AG20443 (cell line): ENCODE measurements at regions not wholly inside any gene's neighbourhood (a gene's known extent, or its start where the extent isn't known, plus 50 kb on each side); places are given as distances from the start of the nearest gene placed in this dataset.
"Not testable (repeated sequence)": the region's sequence is repeated elsewhere in the genome, so short reads cannot be mapped to it uniquely, and the experiment has no call there.

Experiments
- DNase-seq: peaks from one replicate; pipeline ENCODE4 v3.0.0; 2012; ENCODE audit warnings: low spot score, mixed read lengths

DNA sequence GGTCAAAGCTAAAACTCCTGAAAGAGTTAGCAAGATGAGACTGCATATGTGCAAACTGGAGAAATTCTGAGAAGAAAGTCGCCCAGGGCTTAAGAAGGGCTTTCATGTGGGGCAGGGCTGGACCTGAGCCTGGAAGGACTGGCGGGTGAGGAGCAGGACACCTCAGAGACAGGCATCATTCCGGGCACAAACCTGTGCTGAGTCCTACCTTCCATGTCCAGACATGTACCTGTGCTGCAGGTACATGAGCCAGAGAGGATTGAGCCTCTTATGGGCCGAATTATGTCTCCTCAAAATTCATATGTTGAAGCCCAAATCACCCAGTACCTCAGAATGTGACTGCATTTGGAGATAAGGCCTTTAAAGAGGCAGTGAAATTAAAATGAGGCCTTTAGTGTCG lies 171.0 kb downstream of the QRSL1 start:
- DNase-seq, result no peak

DNA sequence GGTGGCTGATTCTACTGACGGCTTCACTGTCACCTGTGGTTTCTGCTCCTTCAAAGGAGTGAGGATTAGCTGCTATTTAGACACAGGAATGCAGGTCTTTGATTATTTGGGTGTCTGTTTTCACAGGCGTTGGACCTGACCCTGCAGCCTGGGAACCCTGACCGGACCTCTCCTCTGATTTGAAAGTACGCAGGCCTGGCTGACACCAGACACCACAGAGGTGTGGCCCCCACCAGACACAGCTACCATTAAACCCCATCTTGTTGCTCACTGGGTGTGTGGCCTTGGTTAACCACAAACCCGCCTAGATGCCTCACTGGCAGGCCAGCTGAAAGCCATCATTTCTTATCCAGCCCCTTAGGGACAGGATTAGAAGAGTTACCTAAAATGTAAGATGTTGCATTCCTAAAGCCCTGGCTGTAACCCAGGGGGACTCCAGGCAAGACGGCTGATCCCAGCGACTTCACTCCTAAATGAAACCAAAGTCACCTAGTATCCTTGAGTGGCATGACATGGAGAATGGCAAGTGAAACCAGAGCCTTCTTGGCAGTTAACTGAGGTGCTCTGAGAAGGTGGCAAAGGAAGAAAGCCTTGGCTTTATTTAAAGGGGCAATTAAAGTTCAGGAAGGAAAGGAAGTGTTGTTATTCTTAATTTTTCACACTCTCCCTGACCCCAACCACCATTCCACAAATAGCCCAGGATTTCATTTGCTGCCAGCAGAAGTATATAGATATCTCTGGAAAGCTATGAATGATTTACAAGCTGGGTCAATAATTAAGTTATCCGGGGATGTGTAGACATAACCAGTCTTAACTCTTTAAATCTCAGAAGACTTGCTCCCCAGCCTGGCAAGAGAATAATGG lies 169.9 kb downstream of the QRSL1 start:
- DNase-seq, result peak; percentile 71

DNA sequence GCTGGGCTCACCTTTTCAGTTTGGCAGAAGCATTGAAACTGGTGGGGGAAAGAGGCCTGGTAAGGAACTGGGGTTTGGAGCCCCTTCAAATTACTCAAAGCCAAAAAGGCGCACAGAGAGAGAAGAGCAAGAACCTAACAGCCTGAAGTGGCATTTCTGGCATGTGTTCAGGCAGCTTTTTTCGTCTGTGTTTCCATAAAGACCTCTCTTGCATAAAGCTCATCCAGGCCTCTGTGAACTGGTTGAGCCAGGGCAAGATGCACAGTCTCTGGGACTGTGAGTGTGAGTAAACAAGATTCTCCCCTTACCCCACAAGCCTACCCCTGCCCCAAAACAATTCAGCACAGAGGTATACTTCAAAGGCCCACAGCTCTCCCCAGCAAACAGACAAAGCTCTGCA lies 167.8 kb downstream of the QRSL1 start:
- DNase-seq, result no peak

DNA sequence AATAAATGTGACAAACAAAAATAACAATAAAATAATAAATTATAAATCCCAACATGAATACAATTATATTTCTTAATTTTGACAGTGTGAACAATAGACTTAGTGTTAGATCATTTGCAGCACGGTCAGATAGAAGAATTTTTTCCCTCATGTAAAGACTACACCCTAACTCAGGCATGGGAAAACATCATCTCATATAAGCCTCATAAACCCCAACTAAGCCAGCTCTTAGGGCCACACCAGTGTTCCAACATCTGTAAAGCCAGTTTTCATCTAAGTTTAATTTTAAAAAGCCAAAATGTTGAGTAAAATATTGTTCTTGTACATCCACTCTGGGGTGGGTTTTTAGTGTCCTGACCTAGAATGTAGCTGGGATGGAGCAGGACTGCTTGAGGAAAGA lies 167.4 kb downstream of the QRSL1 start:
- no peak for DNase-seq

DNA sequence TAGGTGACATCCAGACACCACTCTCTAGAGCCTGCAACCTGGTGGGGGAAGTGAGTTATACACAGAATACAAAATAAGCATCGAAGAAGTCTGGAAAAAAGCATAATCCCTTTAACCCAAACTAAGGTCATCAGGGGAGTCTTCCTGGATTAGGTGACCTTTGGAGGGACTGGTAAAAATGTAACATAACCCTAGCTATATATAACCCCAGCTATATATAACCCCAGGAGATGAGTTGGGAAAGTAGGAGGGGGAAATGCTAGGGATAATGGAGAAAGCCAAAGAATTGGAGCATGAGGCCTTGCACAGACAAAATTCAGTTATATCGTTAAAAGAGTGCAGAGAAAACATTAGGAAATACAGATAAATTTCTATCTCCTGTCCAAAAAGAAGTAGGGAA lies 164.8 kb downstream of the QRSL1 start:
- DNase-seq, result no peak

DNA sequence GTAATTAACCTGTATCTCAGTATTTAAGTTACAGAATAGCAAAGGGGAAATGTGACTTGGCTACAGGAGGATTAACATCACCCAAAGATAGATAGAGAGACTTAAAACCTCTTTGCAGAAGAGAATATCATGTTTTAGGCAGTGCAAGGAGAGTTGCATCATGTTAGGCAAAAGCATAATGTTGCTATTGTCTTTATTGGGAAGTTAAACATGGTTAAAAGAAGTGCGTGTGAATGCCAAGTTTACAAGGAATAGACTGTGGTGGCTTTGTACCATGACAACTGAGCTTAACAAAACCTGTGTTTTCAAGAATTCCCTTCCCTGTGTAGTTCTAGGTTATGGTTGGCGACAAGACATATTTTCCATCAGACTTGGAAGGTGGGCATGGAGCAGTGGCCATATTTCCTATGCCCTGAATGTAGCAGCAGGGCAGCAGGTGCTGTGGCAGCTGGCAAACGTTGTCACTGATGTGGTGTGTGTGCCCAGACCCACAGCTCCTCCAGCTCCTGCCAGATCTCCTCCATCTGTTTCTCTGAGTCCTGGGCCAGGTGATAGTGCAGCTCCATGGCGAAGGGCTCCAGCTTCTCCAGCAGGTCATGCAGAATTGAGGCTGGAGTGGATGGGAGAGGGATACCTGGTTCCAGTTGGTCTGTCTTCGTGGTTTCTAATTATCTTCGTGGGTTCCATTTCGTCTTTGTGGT lies 163.3 kb downstream of the QRSL1 start:
- no peak for DNase-seq

DNA sequence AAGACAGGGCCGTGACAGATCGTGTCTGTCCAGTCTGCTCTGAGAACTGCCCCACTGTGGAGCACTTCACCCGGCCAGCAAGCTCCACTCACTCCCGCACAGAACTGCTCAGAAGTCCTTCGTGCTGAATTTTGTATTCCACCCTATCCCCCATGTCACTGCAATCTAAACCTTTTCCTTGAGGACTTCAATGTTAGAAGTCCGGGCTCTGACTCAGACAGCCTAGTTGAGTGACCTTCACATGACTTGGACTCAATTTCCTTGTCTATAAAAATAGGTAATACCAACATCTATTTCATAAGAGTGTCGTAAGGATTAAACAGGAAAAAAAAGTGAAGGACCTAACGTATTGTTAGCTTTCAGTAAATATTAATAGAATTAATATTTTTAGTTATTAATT lies 161.6 kb downstream of the QRSL1 start:
- DNase-seq, result no peak

DNA sequence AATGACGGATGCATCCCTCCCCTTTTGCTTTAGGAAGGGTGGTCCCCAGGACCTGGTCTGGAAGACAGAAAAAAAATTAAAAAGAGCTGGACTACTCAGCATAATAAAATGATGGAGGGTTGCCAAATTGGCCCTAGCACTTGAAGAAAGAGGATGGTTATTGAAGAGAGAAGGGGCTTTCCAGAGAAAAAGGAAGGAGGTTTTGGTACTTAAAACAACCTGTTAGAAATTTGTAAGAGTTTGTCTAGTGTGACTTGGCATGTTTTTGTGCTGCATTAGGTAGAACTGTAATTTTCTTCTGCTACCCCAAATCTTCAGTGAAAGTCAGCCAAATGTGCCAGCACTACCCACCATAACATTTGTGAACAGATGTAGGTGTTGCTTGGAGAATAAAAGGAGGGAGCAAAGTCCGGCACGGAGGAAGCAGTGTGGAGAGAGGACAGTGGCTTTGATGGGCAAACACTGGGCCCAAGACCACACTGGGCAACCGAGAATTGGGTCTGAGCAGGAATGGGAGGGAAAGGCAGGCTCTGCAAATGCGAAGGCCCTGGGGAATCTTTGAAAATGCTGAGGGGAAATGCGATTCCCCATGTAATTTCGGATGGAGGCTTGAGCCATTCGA lies 160.9 kb downstream of the QRSL1 start:
- no peak for DNase-seq

DNA sequence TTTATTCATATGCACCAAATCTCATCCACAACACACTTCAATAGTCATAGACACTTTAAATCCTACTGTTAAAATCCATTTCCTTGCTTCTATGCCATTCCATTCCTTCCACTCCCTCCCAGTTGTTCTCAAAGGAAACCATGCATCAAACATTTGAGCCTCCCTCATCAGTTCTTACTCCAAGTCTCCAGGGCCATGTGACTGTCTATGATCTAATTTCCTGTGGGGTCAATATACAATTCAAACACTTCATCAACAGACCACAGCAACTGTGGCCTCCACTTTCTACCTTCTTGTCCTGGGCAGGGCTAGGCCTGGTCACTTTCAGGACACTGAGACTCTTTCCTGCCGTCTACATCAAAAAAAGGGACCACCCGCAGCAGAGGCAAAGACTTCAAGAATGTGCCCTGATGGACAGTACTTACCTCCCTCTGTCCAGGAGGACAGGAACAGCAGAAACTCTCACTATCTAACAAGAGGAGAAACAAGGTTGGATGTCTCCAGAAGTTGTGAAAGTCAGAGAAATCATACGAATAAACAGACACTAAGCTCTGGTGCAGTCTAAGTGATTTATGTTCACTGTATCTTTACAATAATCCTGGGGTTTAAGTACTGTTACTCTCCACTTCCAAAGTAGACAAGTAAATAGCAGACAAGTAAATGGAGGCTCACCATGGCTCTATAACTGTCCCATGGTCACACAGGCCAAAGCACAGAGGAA lies 160.2 kb downstream of the QRSL1 start:
- DNase-seq, result no peak

DNA sequence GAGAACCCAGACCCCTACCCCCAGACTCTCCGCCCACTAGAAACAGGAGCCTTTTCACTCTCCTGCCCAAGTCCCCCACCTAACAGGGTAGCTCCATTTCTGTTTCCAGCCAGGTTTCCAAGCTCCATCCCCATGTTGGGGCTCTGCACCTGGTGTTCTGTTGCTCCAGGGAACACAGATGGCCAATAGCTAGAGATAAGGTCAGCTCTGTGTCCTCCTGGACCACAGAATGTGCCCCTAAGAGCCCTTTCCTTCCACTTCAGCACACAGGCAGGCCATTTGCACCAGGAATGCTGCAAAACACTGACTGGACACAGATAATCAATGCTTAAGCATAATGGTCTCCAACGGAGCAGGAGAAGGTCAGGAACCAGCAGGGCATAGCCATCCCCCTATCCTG lies 159.4 kb downstream of the QRSL1 start:
- no peak for DNase-seq

DNA sequence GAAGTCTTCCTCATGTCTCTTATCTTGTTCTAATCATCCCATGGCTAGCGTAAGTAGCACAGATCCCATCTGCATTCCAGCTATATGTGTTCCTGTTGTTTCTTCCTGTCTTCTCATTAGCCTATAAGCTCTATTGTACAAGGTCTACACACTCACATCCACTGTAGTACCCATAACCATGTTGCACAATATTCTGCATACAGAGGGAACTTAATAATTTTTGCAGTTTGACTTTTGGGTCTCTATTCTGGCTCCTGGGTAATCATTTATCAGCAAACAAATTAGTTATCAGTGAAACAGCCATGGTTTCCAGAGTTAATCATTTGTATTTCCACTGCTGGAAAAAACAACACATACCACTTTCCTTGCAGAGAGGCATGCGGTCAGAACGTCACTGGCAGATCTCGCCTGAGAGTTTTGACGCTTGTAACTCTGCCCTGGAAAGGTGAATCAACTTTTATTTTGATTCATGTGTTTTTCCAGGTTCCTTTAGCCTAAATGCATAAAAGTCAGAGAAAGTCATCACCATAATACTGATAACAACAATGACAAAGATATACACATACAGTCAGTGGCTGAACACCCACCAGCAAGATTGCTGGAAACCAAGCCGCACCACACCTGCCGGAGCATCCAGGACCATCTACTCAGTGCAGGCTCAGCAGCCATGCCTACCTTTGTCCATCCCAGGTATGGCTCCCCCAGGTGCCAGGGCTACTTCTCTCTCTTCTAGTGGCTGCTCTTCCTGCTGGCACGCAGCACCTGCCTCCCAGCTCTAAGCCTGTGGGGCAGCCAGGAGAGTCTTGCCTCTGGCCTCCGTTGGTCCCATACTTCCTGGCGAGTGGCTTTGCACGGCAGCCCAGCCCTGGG lies 158.2 kb downstream of the QRSL1 start:
- DNase-seq, result no peak

DNA sequence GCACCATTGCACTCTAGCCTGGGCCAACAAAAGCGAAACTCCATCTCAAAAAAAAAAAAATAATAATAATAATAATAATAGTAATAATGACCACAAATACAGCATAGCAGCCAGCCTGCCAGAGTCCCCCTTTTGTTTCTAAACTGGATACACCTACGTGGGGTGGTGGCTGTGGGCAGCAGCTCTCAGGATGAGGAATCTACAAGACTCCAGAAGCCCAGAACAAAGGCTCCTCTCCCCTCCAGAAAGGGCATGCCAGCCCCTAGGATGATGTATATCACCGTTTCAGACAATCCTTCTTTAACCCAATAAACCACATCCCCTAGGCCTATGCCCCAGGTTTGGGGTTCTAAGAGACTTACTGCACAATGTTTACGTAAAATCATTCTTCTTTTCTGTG lies 155.9 kb downstream of the QRSL1 start:
- no peak for DNase-seq

DNA sequence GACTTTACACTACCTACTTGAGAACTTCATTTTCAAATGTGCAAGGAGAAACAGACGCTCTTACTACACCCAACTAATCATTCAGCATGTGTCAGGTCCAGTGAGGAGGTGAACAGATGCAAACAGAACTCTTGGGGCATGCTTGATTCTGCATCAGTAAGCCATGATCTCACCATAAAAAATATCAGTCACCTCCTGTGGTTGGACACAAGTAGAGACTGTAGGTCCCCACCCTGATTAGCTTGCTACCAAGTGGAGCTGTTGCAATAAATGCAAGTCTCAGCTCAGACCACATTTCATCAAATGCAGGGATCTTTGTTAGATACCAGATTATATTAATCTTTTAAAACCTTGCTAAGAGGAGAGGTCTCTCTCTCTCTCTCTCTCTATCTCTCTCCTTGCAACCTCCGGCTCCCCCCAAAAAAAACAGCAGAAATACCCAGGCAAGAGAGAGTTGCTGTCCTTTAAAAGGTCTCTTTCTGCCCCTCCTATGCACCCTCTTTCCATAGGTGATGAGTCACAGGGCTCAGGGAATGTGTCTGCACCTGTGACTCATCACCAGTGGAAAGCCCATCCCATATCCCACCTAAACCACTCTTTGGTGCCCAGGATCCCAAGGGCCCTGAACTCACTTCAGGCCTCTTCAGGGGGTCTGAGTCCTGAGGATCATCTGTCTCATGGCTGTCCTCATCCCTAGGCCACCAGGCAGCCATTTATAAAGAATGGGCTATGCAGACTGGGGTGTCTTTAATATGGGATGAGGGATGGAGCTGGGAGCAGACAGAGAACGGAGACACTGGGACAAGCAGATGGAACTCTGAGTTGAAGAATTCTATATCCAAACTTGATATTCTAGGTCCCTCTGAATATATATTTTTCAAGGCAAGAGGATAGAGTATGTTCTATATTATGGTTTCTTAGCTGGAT lies 154.5 kb downstream of the QRSL1 start:
- peak; percentile 30 for DNase-seq

DNA sequence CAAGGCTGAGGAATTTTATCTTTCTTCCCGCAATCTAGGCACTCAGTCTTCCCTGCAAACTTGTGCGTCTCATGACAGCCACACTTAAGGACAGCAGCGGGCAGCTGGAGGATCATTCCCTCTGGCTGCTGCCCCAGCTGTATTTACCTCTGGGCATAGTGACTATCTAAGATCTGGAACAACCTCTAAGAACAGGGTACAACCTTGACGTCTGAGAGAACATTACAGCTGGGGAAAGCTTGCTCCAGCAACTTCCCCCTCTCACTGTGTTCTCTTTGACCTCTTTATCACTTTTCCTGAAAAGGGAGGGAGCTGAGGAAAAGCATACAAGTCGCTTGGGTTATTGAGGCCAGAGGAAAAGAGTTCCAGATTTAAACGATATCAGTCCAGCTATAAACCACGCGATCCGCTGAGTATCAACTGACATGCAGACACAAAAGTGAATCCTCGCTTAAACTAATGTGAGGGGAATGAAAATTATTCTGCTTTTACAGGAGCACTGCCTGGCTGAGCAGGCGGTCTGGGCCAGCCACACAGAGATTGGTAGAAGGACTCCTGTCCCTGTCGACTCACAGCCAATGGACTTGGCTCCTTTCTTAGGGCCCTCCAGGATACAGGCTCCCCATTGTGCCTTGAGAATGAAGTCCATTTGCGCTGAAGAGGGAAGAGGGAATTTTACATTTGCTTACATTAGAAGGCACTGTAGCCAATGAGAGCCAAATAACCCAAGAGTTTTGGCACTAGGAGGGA lies 153.3 kb downstream of the QRSL1 start:
- no peak for DNase-seq

DNA sequence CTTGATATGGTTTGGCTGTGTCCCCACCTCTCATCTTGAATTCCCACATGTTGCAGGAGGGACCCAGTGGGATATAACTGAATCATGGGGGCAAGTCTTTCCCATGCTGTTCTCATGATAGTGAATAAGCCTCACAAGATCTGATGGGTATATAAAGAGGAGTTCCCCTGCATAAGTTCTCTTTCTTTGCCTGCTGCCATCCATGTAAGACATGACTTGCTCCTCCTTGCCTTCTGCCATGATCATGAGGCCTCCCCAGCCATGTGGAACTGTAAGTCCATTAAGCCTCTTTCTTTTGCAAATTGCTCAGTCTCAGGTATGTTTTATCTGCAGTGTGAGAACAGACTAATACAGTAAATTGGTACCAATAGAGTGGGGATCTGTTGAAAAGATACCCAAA lies 150.2 kb downstream of the QRSL1 start:
- DNase-seq, result not testable (repeated sequence)

DNA sequence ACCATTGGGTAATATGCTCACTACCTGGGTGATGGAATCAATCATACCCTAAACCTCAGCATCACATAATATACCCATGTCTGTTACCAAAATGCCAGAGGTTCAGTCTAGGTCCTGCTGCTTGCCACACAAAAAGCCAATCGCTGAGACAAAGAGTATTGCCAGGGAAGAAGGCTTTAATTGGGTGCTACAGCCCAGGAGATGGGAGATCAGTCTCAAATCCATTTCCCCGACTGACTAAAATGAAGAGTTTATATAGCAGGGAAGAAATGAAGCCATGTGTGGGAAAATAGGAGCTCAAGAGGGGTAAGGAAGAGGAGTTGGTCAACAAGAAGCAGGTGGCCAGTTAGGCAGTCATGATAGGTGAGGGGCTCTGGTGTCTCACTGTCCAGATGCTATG lies 149.6 kb downstream of the QRSL1 start:
- no peak for DNase-seq

DNA sequence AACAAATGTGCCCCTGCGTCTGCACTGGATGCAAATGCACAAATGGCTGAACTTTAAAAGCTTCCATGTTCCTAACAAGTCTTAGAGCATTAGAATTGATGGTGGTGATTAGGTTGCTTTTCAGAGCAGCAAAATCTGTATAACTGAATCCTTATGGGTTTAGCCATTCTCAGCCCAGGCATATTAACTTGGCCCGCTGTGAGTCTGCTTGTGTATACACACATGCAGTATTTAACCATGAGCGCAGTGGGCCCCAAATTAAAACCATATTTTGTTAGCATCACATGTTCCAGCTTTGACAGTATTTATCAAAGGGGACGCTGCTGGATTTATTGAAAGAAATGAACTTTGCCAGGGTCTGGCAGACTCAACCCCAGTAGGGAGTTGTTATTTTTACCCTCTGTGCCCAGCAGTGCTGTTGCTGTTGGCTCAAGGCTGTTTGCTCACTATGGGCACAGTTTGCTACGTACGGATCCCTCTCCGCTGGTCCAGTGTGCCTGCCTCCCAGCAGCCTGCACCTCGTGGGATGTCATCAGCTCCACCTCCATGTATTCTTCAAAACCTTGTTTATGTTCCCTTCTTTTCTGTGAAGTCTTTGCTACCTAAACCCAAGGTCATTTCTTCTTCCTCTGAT lies 144.7 kb downstream of the QRSL1 start:
- DNase-seq, result no peak

DNA sequence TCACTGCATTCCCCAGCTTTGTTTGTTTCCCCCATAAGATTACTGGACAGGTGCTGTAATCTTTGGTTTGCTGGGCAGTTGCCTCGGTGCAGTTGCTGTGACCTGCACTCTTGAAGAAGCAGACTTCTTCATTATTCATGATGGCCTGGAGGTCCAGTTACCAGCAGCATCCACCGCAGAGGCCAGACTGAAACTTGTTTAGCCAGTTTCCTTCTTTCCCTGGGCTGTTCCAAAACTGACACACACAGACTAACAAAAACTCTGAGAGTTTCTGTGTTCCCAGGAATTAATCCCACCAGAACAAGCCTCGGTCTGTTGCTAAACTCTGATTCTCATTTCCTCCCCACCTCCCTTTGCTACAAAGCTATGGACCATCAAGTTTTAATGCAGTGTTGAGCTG lies 144.1 kb downstream of the QRSL1 start:
- DNase-seq, result no peak
